ENCODE measurements at regions not wholly inside any gene's neighbourhood (a gene's known extent, or its start where the extent isn't known, plus 50 kb on each side); places are given as distances from the start of the nearest gene placed in this dataset.

DNA sequence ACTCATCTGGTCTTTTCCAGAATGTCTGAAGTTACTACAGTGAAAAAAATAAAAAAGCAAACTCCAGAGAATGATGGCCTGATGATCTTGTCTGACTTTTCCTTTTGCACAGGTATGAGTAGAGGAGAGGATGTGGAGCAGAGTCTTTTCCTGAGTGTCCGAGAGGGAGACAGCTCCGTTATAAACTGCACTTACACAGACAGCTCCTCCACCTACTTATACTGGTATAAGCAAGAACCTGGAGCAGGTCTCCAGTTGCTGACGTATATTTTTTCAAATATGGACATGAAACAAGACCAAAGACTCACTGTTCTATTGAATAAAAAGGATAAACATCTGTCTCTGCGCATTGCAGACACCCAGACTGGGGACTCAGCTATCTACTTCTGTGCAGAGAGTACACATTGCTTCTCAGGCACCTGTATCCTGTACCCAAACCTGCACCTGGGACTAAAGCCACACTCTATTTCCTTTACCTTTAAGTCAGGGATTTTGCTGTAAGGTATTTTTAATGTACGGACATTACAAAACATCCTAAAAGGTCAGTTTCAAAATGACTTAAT lies 75.8 kb upstream of the OR4E1 start:
- TF ChIP-seq, protein P1, sequence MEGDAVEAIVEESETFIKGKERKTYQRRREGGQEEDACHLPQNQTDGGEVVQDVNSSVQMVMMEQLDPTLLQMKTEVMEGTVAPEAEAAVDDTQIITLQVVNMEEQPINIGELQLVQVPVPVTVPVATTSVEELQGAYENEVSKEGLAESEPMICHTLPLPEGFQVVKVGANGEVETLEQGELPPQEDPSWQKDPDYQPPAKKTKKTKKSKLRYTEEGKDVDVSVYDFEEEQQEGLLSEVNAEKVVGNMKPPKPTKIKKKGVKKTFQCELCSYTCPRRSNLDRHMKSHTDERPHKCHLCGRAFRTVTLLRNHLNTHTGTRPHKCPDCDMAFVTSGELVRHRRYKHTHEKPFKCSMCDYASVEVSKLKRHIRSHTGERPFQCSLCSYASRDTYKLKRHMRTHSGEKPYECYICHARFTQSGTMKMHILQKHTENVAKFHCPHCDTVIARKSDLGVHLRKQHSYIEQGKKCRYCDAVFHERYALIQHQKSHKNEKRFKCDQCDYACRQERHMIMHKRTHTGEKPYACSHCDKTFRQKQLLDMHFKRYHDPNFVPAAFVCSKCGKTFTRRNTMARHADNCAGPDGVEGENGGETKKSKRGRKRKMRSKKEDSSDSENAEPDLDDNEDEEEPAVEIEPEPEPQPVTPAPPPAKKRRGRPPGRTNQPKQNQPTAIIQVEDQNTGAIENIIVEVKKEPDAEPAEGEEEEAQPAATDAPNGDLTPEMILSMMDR (IDR thresholded peaks at IDR 0.05 in 8 of 11, conservative IDR thresholded peaks at IDR 0.05 in 3 of 11) = no peak
- no peak for TF ChIP-seq POLR2A (IDR thresholded peaks at IDR 0.05)
